ENCODE measurements at regions not wholly inside any gene's neighbourhood (a gene's known extent, or its start where the extent isn't known, plus 50 kb on each side); places are given as distances from the start of the nearest gene placed in this dataset.

- Histone ChIP-seq H3K27ac (ENCODE audit: low read depth, low read length) (no peak overlapping the region), H3K4me2 (ENCODE audit: low read length) (no peak overlapping the region), H3K4me3 (ENCODE audit: low read length) (no peak overlapping the region), H3K4me1 (ENCODE audit: control insufficient read depth, low read length) (no peaks in the 10 kb centered on the region), H3K79me2 (ENCODE audit: control insufficient read depth, low read length) (no peaks in the 10 kb centered on the region), H3K36me3 (ENCODE audit: control insufficient read depth, low read length) (no peaks in the 10 kb centered on the region), H3K9me3 (ENCODE audit: control insufficient read depth, insufficient read depth, low read length) (no peaks in the 10 kb centered on the region), H3K9me2 (replicated peaks; ENCODE audit: control insufficient read depth, low read length) (no peaks in the 10 kb centered on the region), H3K27me3 (ENCODE audit: control insufficient read depth, low read length) (no peaks in the 10 kb centered on the region), H3F3A (ENCODE audit: control insufficient read depth, insufficient read depth) (no peaks in the 10 kb centered on the region), H4K20me1 (ENCODE audit: control insufficient read depth, insufficient read depth, low read depth, low read length) (no peaks in the 10 kb centered on the region)
- TF ChIP-seq EZH2phosphoT487 (IDR thresholded peaks at IDR 0.05; ENCODE audit: borderline replicate concordance, low read length) (no peak), CTCF (IDR thresholded peaks at IDR 0.05; ENCODE audit: low read depth, low read length, poor library complexity, severe bottlenecking) (no peak)
Observed at GRCh38 chr16:86325895-86326294, 184.4 kb upstream of the FOXF1 start.

GRCh38 chr16:86327321-86327720 is 183.0 kb upstream of the FOXF1 start:
- H3K79me2 ChIP-seq (ENCODE audit: control insufficient read depth, low read length): no peaks in the 10 kb centered on the region
- no peaks in the 10 kb centered on the region for H3K27me3 ChIP-seq (ENCODE audit: control insufficient read depth, low read length)
- TF ChIP-seq EZH2phosphoT487 (IDR thresholded peaks at IDR 0.05; ENCODE audit: borderline replicate concordance, low read length): no peak
- TF ChIP-seq CTCF (IDR thresholded peaks at IDR 0.05; ENCODE audit: low read depth, low read length, poor library complexity, severe bottlenecking): no peak
- no peaks in the 10 kb centered on the region for H4K20me1 ChIP-seq (ENCODE audit: control insufficient read depth, insufficient read depth, low read depth, low read length)
- no peak overlapping the region for H3K4me3 ChIP-seq (ENCODE audit: low read length)
- no peaks in the 10 kb centered on the region for H3F3A ChIP-seq (ENCODE audit: control insufficient read depth, insufficient read depth)
- H3K27ac ChIP-seq (ENCODE audit: low read depth, low read length): no peak overlapping the region
- H3K9me2 ChIP-seq (replicated peaks; ENCODE audit: control insufficient read depth, low read length): no peaks in the 10 kb centered on the region
- no peaks in the 10 kb centered on the region for H3K9me3 ChIP-seq (ENCODE audit: control insufficient read depth, insufficient read depth, low read length)
- H3K36me3 ChIP-seq (ENCODE audit: control insufficient read depth, low read length): no peaks in the 10 kb centered on the region
- no peak overlapping the region for H3K4me2 ChIP-seq (ENCODE audit: low read length)
- H3K4me1 ChIP-seq (ENCODE audit: control insufficient read depth, low read length): no peaks in the 10 kb centered on the region

GRCh38 chr16:86330906-86331305 is 179.4 kb upstream of the FOXF1 start:
- TF ChIP-seq CTCF (IDR thresholded peaks at IDR 0.05; ENCODE audit: low read depth, low read length, poor library complexity, severe bottlenecking) (no peak), EZH2phosphoT487 (IDR thresholded peaks at IDR 0.05; ENCODE audit: borderline replicate concordance, low read length) (no peak)
- Histone ChIP-seq H4K20me1 (ENCODE audit: control insufficient read depth, insufficient read depth, low read depth, low read length) (no peaks in the 10 kb centered on the region), H3K9me2 (replicated peaks; ENCODE audit: control insufficient read depth, low read length) (no peaks in the 10 kb centered on the region), H3K36me3 (ENCODE audit: control insufficient read depth, low read length) (no peaks in the 10 kb centered on the region), H3K4me1 (ENCODE audit: control insufficient read depth, low read length) (no peaks in the 10 kb centered on the region), H3K27ac (ENCODE audit: low read depth, low read length) (no peak overlapping the region), H3K79me2 (ENCODE audit: control insufficient read depth, low read length) (no peaks in the 10 kb centered on the region), H3K27me3 (ENCODE audit: control insufficient read depth, low read length) (no peaks in the 10 kb centered on the region), H3K4me3 (ENCODE audit: low read length) (no peak overlapping the region), H3K9me3 (ENCODE audit: control insufficient read depth, insufficient read depth, low read length) (no peaks in the 10 kb centered on the region), H3K4me2 (ENCODE audit: low read length) (no peak overlapping the region), H3F3A (ENCODE audit: control insufficient read depth, insufficient read depth) (no peaks in the 10 kb centered on the region)

Measured in DOHH2 (cell line).